ENCODE measurements at regions not wholly inside any gene's neighbourhood (a gene's known extent, or its start where the extent isn't known, plus 50 kb on each side); places are given as distances from the start of the nearest gene placed in this dataset. TPM values are rescaled to one million over a fixed set of nuclear protein-coding genes. Genes with fewer than 3 reads are reported as not detected.

GRCh38 chr4:30656828-30657227 lies 63.3 kb upstream of the PCDH7 start:
- no peaks in the 10 kb centered on the region for H3K9me3 ChIP-seq (ENCODE audit: low read length)
- no peak overlapping the region for H3K4me2 ChIP-seq (ENCODE audit: low read length)
- no peaks in the 10 kb centered on the region; the same call in 1 of the 2 replicates for H3K9me2 ChIP-seq (ENCODE audit: insufficient read depth, low read length)
- POLR2A ChIA-PET = no interaction called here
- intact Hi-C loops (cut with micrococcal nuclease; ENCODE audit: unreplicated experiment) = no loop called here
- no peaks in the 10 kb centered on the region for H3K79me2 ChIP-seq (ENCODE audit: insufficient read depth, low read depth, low read length)
- DNase-seq (ENCODE audit: low spot score) = no peak
- no peaks in the 10 kb centered on the region for H3K36me3 ChIP-seq (ENCODE audit: insufficient read depth, low read length)
- CTCF ChIA-PET (ENCODE audit: unreplicated experiment) = no interaction called here
- H3K4me3 ChIP-seq (ENCODE audit: low read depth, low read length, poor library complexity, severe bottlenecking) = no peak overlapping the region
- no peak overlapping the region for H3K27ac ChIP-seq (ENCODE audit: low read depth, low read length, poor library complexity, severe bottlenecking)
- no peak for TF ChIP-seq EZH2phosphoT487 (IDR thresholded peaks at IDR 0.05; ENCODE audit: borderline replicate concordance, low read depth, low read length)
- TF ChIP-seq CTCF (conservative IDR thresholded peaks at IDR 0.05; ENCODE audit: low read length) = no peak
- no peak overlapping the region for H2AFZ ChIP-seq (ENCODE audit: low read length)
- no TSS peak for BruUV-seq (replicated peaks)
- no peaks in the 10 kb centered on the region for H4K20me1 ChIP-seq (ENCODE audit: insufficient read depth, low read length)
- no peaks in the 10 kb centered on the region for H3K4me1 ChIP-seq (ENCODE audit: insufficient read depth, low read length, poor library complexity, severe bottlenecking)

GRCh38 chr4:30667919-30668318 lies 52.2 kb upstream of the PCDH7 start:
- BruUV-seq (replicated peaks) = no TSS peak
- no peaks in the 10 kb centered on the region for H3K9me2 ChIP-seq (ENCODE audit: insufficient read depth, low read length)
- H3K9me3 ChIP-seq (ENCODE audit: low read length) = no peaks in the 10 kb centered on the region
- H3K36me3 ChIP-seq (ENCODE audit: insufficient read depth, low read length) = no peaks in the 10 kb centered on the region
- H3K4me2 ChIP-seq (ENCODE audit: low read length) = no peak overlapping the region
- intact Hi-C loops (cut with micrococcal nuclease; ENCODE audit: unreplicated experiment) = no loop called here
- no peak overlapping the region for H2AFZ ChIP-seq (ENCODE audit: low read length)
- H3K79me2 ChIP-seq (ENCODE audit: insufficient read depth, low read depth, low read length) = no peaks in the 10 kb centered on the region
- no peak overlapping the region for H3K4me3 ChIP-seq (ENCODE audit: low read depth, low read length, poor library complexity, severe bottlenecking)
- no peak overlapping the region for H3K27ac ChIP-seq (ENCODE audit: low read depth, low read length, poor library complexity, severe bottlenecking)
- H3K4me1 ChIP-seq (ENCODE audit: insufficient read depth, low read length, poor library complexity, severe bottlenecking) = no peaks in the 10 kb centered on the region
- DNase-seq (ENCODE audit: low spot score) = no peak
- ChIA-PET POLR2A (no interaction called here), CTCF (ENCODE audit: unreplicated experiment) (no interaction called here)
- TF ChIP-seq CTCF (conservative IDR thresholded peaks at IDR 0.05; ENCODE audit: low read length) = no peak
- H4K20me1 ChIP-seq (ENCODE audit: insufficient read depth, low read length) = no peaks in the 10 kb centered on the region

- CTCF ChIA-PET (ENCODE audit: unreplicated experiment) = no interaction called here
- H3K79me2 ChIP-seq (ENCODE audit: insufficient read depth, low read depth, low read length) = no peaks in the 10 kb centered on the region
- no peaks in the 10 kb centered on the region for H3K36me3 ChIP-seq (ENCODE audit: insufficient read depth, low read length)
- H3K4me1 ChIP-seq (ENCODE audit: insufficient read depth, low read length, poor library complexity, severe bottlenecking) = no peaks in the 10 kb centered on the region
- H3K4me2 ChIP-seq (ENCODE audit: low read length) = no peak overlapping the region
- no peaks in the 10 kb centered on the region for H4K20me1 ChIP-seq (ENCODE audit: insufficient read depth, low read length)
- H3K27ac ChIP-seq (ENCODE audit: low read depth, low read length, poor library complexity, severe bottlenecking) = no peak overlapping the region
- no peak for DNase-seq (ENCODE audit: low spot score)
- H3K4me3 ChIP-seq (ENCODE audit: low read depth, low read length, poor library complexity, severe bottlenecking) = no peak overlapping the region
- H2AFZ ChIP-seq (ENCODE audit: low read length) = no peak overlapping the region
- H3K9me3 ChIP-seq (ENCODE audit: low read length) = no peaks in the 10 kb centered on the region
- POLR2A ChIA-PET = no interaction called here
- intact Hi-C loops (cut with micrococcal nuclease; ENCODE audit: unreplicated experiment) = no loop called here
- H3K9me2 ChIP-seq (ENCODE audit: insufficient read depth, low read length) = no peaks in the 10 kb centered on the region
- TF ChIP-seq CTCF (conservative IDR thresholded peaks at IDR 0.05; ENCODE audit: low read length) (no peak), EZH2phosphoT487 (IDR thresholded peaks at IDR 0.05; ENCODE audit: borderline replicate concordance, low read depth, low read length) (no peak)
- BruUV-seq (replicated peaks) = no TSS peak
Observed at GRCh38 chr4:30670206-30670605, 50.0 kb upstream of the PCDH7 start.

Small RNAs in the stretch of these regions (small RNA-seq; reads per million reads assigned to genes)
- not detected for gene AC097510.1
